H1 (cell line): ENCODE measurements at regions not wholly inside any gene's neighbourhood (a gene's known extent, or its start where the extent isn't known, plus 50 kb on each side); places are given as distances from the start of the nearest gene placed in this dataset.

Experiments used
- CTCF ChIA-PET: fragments of 300-600 bp; sonication (Branson Sonifier 250); formaldehyde crosslinking; loops from one replicate; lab custom pipeline; 2021; ENCODE audit not compliant: partially characterized antibody; lab: Charles Lee
- POLR2A ChIA-PET: fragments of 300-600 bp; sonication (Branson Sonifier 250); formaldehyde crosslinking; loops from one replicate; lab custom pipeline; 2021; ENCODE audit warnings: inconsistent platforms; ENCODE audit not compliant: partially characterized antibody; lab: Charles Lee
- DNase-seq, 2 experiments: peaks; one replicate each; pipeline versions ENCODE4 v3.0.0 to v3.0.0-alpha.2; 2010 to 2022; ENCODE audit warnings: low spot score in 2 of 2, low read depth in 1 of 2, mixed read lengths in 1 of 2
- FAIRE-seq: peaks from 2 replicates; lab custom pipeline; 2011; peaks lifted over from hg19 to GRCh38; lab: Jason Lieb, UNC
- H2AFZ ChIP-seq: 2 replicates; pipeline ENCODE4 v1.8.1; 2012; ENCODE audit warnings: low read length, inconsistent platforms
- H2AK5ac ChIP-seq: 2 replicates; pipeline ENCODE4 v1.6.1; 2013; ENCODE audit warnings: low read depth, low read length
- H2BK120ac ChIP-seq: replicated peaks from 2 replicates; pipeline ENCODE3; 2013; ENCODE audit warnings: low read depth, low read length, inconsistent platforms
- H2BK12ac ChIP-seq: 2 replicates; pipeline ENCODE4 v1.6.1; 2013; ENCODE audit warnings: low read depth, low read length
- H2BK15ac ChIP-seq: 2 replicates; pipeline ENCODE4 v1.6.1; 2013; ENCODE audit warnings: low read length
- H2BK20ac ChIP-seq: 2 replicates; pipeline ENCODE4 v1.6.1; 2013; ENCODE audit warnings: low read length
- H2BK5ac ChIP-seq: 2 replicates; pipeline ENCODE4 v1.6.1; 2013; ENCODE audit warnings: low read depth, low read length
- H3K14ac ChIP-seq: 2 replicates; pipeline ENCODE4 v1.6.1; 2013; ENCODE audit warnings: inconsistent platforms; ENCODE audit not compliant: insufficient read length
- H3K18ac ChIP-seq: 2 replicates; pipeline ENCODE4 v1.6.1; 2013; ENCODE audit warnings: low read length; ENCODE audit errors: extremely low read depth
- H3K23ac ChIP-seq: 2 replicates; pipeline ENCODE4 v1.6.1; 2013; ENCODE audit warnings: inconsistent platforms; ENCODE audit not compliant: insufficient read length
- H3K23me2 ChIP-seq: 2 replicates; pipeline ENCODE4 v1.6.1; 2013; ENCODE audit warnings: low read depth, low read length
- H3K27ac ChIP-seq: 2 replicates; pipeline ENCODE4 v1.6.1; 2011; ENCODE audit warnings: low read depth, low read length, inconsistent platforms
- H3K27me3 ChIP-seq, 4 experiments: replicated peaks in 1 of 4; 1 replicate in 1 of 4; 2 replicates in 3 of 4; pipeline versions ENCODE4 v1.6.1 to v1.8.1; 2011 to 2013; ENCODE audit warnings: low read length in 3 of 4, mild to moderate bottlenecking in 3 of 4, inconsistent platforms in 2 of 4, mixed read lengths in 2 of 4, moderate library complexity in 1 of 4; ENCODE audit not compliant: control insufficient read depth in 3 of 4, insufficient read depth in 3 of 4; ENCODE audit errors: extremely low read depth in 1 of 4
- H3K36me3 ChIP-seq, 4 experiments: 2 replicates each; pipeline versions ENCODE4 v1.6.1 to v1.8.1; 2011 to 2013; ENCODE audit warnings: mild to moderate bottlenecking in 4 of 4, low read length in 3 of 4, moderate library complexity in 2 of 4, control low read depth in 1 of 4, inconsistent platforms in 1 of 4; ENCODE audit not compliant: insufficient read depth in 4 of 4, control insufficient read depth in 2 of 4
- H3K4ac ChIP-seq: replicated peaks from 2 replicates; pipeline ENCODE3; 2013; ENCODE audit warnings: low read length, low read depth, mixed read lengths, inconsistent platforms; ENCODE audit not compliant: insufficient read length
- H3K4me1 ChIP-seq, 4 experiments: replicated peaks in 1 of 4; 1 replicate in 1 of 4; 2 replicates in 3 of 4; pipeline versions ENCODE4 v1.6.1 to v1.8.1; 2011 to 2013; ENCODE audit warnings: low read length in 3 of 4, inconsistent platforms in 2 of 4, mixed read lengths in 1 of 4; ENCODE audit not compliant: insufficient read depth in 4 of 4, control insufficient read depth in 3 of 4
- H3K4me2 ChIP-seq, 2 experiments: 2 replicates each; pipeline versions ENCODE4 v1.6.1 to v1.8.1; 2011 to 2013; ENCODE audit warnings: low read depth in 2 of 2, low read length in 2 of 2, control low read depth in 1 of 2, inconsistent platforms in 1 of 2, mild to moderate bottlenecking in 1 of 2; ENCODE audit not compliant: insufficient read depth in 1 of 2
- H3K4me3 ChIP-seq, 4 experiments: fragments of 200-600, 300-600 bp in 1 of 4; sonication (generic), shearing (Covaris generic), sonication (Bioruptor Twin) in 1 of 4; 2 replicates each; pipeline versions ENCODE4 v1.5.1 to v1.8.1; 2011 to 2016; ENCODE audit warnings: low read length in 4 of 4, low read depth in 3 of 4, control low read depth in 2 of 4, inconsistent platforms in 2 of 4, mild to moderate bottlenecking in 2 of 4, mixed read lengths in 1 of 4, moderate library complexity in 1 of 4; ENCODE audit not compliant: insufficient read depth in 2 of 4; ENCODE audit errors: extremely low read depth in 1 of 4
- H3K56ac ChIP-seq: replicated peaks from 2 replicates; pipeline ENCODE3; 2013; ENCODE audit warnings: low read depth, mild to moderate bottlenecking, mixed read lengths, low read length, inconsistent platforms; ENCODE audit not compliant: insufficient read length
- H3K79me1 ChIP-seq: 2 replicates; pipeline ENCODE4 v1.6.1; 2013; ENCODE audit warnings: low read depth, low read length, control low read depth
- H3K79me2 ChIP-seq, 2 experiments: 2 replicates each; pipeline versions ENCODE4 v1.6.1 to v1.8.1; 2012 to 2013; ENCODE audit warnings: low read length in 2 of 2, mild to moderate bottlenecking in 2 of 2, inconsistent platforms in 1 of 2; ENCODE audit not compliant: insufficient read depth in 2 of 2, control insufficient read depth in 1 of 2
- H3K9ac ChIP-seq, 4 experiments: replicated peaks in 1 of 4; 1 replicate in 1 of 4; 2 replicates in 3 of 4; pipeline versions ENCODE4 v1.6.1 to v1.8.1; 2011 to 2013; ENCODE audit warnings: low read depth in 3 of 4, low read length in 3 of 4, control low read depth in 2 of 4, mild to moderate bottlenecking in 2 of 4, moderate library complexity in 2 of 4, inconsistent platforms in 1 of 4; ENCODE audit errors: extremely low read depth in 1 of 4
- H3K9me3 ChIP-seq, 2 experiments: 2 replicates each; pipeline versions ENCODE4 v1.6.1 to v1.8.1; 2012 to 2013; ENCODE audit warnings: mild to moderate bottlenecking in 2 of 2, moderate library complexity in 2 of 2, control low read depth in 1 of 2, inconsistent platforms in 1 of 2, low read depth in 1 of 2, low read length in 1 of 2, mixed read lengths in 1 of 2; ENCODE audit not compliant: insufficient read depth in 2 of 2
- H4K20me1 ChIP-seq, 2 experiments: replicated peaks in 1 of 2; 2 replicates each; pipeline versions ENCODE3 to v1.8.1; 2011 to 2013; ENCODE audit warnings: inconsistent platforms in 2 of 2, low read length in 2 of 2, mild to moderate bottlenecking in 1 of 2; ENCODE audit not compliant: insufficient read depth in 2 of 2, control insufficient read depth in 1 of 2
- H4K5ac ChIP-seq: 2 replicates; pipeline ENCODE4 v1.6.1; 2013; ENCODE audit warnings: low read length, low read depth, mixed read lengths, inconsistent platforms; ENCODE audit not compliant: insufficient read length
- H4K8ac ChIP-seq: 2 replicates; pipeline ENCODE4 v1.8.0; 2013; ENCODE audit warnings: mild to moderate bottlenecking, moderate library complexity, low read length, inconsistent platforms; ENCODE audit not compliant: insufficient read depth; ENCODE audit errors: extremely low read depth
- H4K91ac ChIP-seq: replicated peaks from 2 replicates; pipeline ENCODE3; 2013; ENCODE audit warnings: low read length, mixed read lengths, inconsistent platforms; ENCODE audit not compliant: insufficient read length
- JUND ChIP-seq: IDR thresholded peaks from 2 replicates; pipeline ENCODE4 v1.6.1; 2011; ENCODE audit warnings: mild to moderate bottlenecking, improper control_type of control experiment, low read length
- KDM4A ChIP-seq: IDR thresholded peaks from one replicate; pipeline ENCODE4 v1.7.1; 2012; ENCODE audit warnings: low read depth, mild to moderate bottlenecking, moderate library complexity, low read length, inconsistent platforms; ENCODE audit not compliant: severe bottlenecking
- PHF8 ChIP-seq: fragments of 200-600 bp; sonication (generic); conservative IDR thresholded peaks from 2 replicates; pipeline ENCODE4 v1.7.1; 2012; ENCODE audit warnings: low read depth, mild to moderate bottlenecking, inconsistent platforms, low read length, moderate library complexity
- POLR2A ChIP-seq, 2 experiments: IDR thresholded peaks; 1 replicate in 1 of 2; 2 replicates in 1 of 2; pipeline ENCODE4 v1.6.1; 2011; ENCODE audit warnings: low read depth in 2 of 2, low read length in 2 of 2, mild to moderate bottlenecking in 2 of 2; ENCODE audit errors: control extremely low read depth in 1 of 2
- POU5F1 ChIP-seq: IDR thresholded peaks from 2 replicates; pipeline ENCODE4 v1.6.1; 2011; ENCODE audit warnings: low read depth, mild to moderate bottlenecking, low read length, moderate library complexity
- TAF1 ChIP-seq: IDR thresholded peaks from 2 replicates; pipeline ENCODE4 v1.6.1; 2011; ENCODE audit warnings: mild to moderate bottlenecking, low read depth, low read length
- WGBS, 2 experiments: shearing (Covaris generic) in 1 of 2; methylation state at CpG; one replicate each; pipeline versions ENCODE4 v1.1.6 to v1.1.7; 2013 to 2015; ENCODE audit warnings: low lambda C conversion rate in 2 of 2, mixed read lengths in 2 of 2, inconsistent platforms in 1 of 2, low coverage in 1 of 2, missing lambda C conversion rate in 1 of 2; ENCODE audit not compliant: insufficient replicate concordance in 2 of 2, insufficient coverage in 1 of 2, insufficient read length in 1 of 2; ENCODE audit errors: extremely low coverage in 1 of 2, missing lambda C conversion rate in 1 of 2; 5-methylcytosine and 5-hydroxymethylcytosine counted together

DNA sequence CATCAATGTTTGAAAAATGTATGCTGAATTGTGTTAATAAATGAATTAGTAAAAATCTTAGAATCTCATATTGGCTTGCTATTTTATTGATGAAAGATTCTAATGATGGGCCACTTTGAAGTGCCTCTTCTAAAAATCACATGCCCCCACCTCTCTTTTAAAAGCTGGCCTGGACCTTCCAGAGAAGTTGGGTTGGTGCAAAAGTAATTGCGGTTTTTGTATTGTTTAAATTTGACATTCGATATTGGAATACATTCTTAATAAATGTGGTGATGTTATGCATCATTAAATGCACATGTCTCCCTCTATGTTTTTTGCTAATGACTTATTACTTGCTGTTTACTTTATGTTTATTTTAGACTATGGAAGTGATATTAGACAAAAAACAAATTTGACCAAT lies 314.6 kb upstream of the C16orf82 start:
- Histone ChIP-seq H3K4me1 (no peaks in the 10 kb centered on the region; a peak in 1 of 7 replicates), H3K79me2 (no peaks in the 10 kb centered on the region), H4K91ac (no peak overlapping the region), H2BK20ac (no peak overlapping the region), H2BK120ac (no peak overlapping the region), H4K20me1 (peaks cover 5% of the 10 kb centered on the region in 2 experiments), H3K56ac (no peak overlapping the region), H3K4ac (no peak overlapping the region), H2AK5ac (no peak overlapping the region), H3K4me2 (no peak overlapping the region), H3K4me3 (no peak overlapping the region), H3K36me3 (no peaks in the 10 kb centered on the region; a peak in 1 of 8 replicates), H3K23ac (no peak overlapping the region), H4K5ac (no peak overlapping the region), H3K79me1 (no peaks in the 10 kb centered on the region), H2BK12ac (no peak overlapping the region), H3K18ac (no peak overlapping the region), H3K27ac (no peak overlapping the region), H2BK5ac (no peak overlapping the region), H3K23me2 (peaks cover 7% of the 10 kb centered on the region; the same call in 1 of the 2 replicates), H2AFZ (no peak overlapping the region), H3K27me3 (peaks cover 28 to 69% (median 52%) of the 10 kb centered on the region in 4 experiments), H3K9ac (no peak overlapping the region), H3K9me3 (no peaks in the 10 kb centered on the region), H2BK15ac (no peak overlapping the region), H4K8ac (no peak overlapping the region), H3K14ac (no peak overlapping the region)
- FAIRE-seq (no peak), DNase-seq (no peak)
- TF ChIP-seq PHF8 (no peak), KDM4A (no peak), TAF1 (no peak), POU5F1 (no peak), POLR2A (IDR thresholded peaks at IDR 0.05; ENCODE audit: control extremely low read depth in 1 of 2, low read depth in 2 of 2, low read length in 2 of 2) (no peak), JUND (no peak)
- WGBS, 2 experiments = 91% methylated on average over 2 of the region's 2 CpGs; no CpG with 5 or more reads in 1 of the 2 experiments
- CTCF ChIA-PET = interaction anchor here (0.6 to 5.9 kb wide), 2 partner anchors 11 to 273 kb away, joined by 3 to 20 read pairs; no protein-coding TSS in a partner anchor
- POLR2A ChIA-PET = no interaction called here
